Activated T-cell treated with anti-CD3 and anti-CD28 coated beads for 1 hour (primary cell): ENCODE measurements at regions not wholly inside any gene's neighbourhood (a gene's known extent, or its start where the extent isn't known, plus 50 kb on each side); places are given as distances from the start of the nearest gene placed in this dataset.
"Not testable (repeated sequence)": the region's sequence is repeated elsewhere in the genome, so short reads cannot be mapped to it uniquely, and the experiment has no call there.

Experiments
- DNase-seq: peaks from one replicate; pipeline ENCODE4 v3.0.0-alpha.2; 2020; ENCODE audit warnings: low read depth

GRCh38 chr3:105119801-105120340, 246.8 kb upstream of the ALCAM start:
- no peak for DNase-seq

- DNase-seq: no peak
These were observed 235.8 kb upstream of the ALCAM start for GRCh38 chr3:105130911-105131310.

DNA sequence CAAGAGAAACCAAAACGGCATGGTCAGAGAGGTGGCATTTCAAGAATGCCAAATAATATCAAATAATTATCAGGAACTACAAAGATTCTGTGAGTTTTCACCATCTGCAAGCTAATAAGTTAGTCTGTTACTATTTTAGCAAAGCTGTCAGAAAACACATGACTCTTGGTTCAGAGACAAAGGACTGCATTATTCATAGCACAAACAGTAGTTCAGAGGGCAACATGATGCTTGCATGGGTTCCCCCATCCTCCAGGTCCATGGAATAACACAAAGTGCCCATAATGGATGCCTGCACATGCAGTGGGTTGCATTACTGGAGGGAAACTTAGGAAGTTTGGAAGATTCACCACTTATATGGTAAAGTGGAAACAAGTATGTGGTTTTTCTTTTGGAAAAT, 228.8 kb upstream of the ALCAM start:
- no peak for DNase-seq

GRCh38 chr3:105139881-105140560, 226.7 kb upstream of the ALCAM start:
- no peak for DNase-seq

- DNase-seq: no peak
These were observed 225.8 kb upstream of the ALCAM start for GRCh38 chr3:105140899-105141367.

DNA sequence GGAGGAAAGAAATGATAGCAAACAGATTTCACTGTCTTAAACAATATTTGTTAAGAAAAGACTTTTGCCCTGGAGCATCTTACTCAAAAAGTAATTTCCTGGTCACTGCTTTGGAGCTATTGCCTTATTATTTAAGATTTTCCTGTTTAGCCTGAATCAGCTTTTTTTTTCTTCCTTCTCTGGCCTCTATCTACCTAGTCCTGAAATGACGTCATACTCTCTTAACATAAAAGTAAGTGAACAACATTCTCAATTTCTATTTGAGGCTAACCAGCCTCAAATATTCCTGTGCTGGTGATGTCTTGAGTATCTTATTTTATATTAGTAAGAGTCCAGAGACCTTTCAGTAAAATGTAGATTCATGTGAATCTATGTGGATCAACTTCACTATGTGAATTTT, 221.9 kb upstream of the ALCAM start:
- no peak for DNase-seq

DNA sequence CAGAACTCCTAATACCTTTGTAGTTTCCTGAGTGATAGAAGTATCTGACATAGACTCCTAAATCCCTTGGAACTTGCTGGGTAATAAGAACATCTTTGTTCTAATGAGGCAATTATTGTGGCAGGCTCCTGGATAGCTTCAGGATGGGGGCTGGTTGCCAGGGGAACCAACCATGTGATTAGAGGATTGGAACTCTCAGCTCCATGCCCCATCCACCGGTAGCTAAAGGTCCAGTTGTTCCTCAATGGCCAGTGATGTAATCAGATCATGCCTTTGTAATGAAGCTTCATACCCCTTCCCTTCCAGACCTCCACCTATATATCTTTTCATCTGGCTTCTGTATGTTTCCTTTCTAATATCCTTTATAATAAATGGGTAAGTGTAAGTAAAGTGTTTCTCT, 221.2 kb upstream of the ALCAM start:
- no peak for DNase-seq

DNA sequence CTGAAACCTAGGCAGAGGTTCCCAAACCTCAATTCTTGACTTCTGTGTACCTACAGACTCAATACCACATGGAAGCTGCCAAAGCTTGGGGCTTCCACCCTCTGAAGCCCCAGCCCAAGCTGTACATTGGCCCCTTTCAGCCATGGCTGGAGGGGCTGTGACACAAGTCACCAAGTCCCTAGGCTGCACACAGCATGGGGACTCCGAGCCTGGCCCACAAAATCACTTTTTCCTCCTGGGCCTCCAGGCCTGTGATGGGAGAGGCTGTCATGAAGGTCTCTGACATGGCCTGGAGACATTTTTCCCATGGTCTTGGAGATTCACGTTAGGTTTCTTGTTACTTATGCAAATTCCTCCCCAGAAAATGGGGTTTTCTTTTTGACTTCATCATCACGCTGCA, 217.5 kb upstream of the ALCAM start:
- not testable (repeated sequence) for DNase-seq

DNA sequence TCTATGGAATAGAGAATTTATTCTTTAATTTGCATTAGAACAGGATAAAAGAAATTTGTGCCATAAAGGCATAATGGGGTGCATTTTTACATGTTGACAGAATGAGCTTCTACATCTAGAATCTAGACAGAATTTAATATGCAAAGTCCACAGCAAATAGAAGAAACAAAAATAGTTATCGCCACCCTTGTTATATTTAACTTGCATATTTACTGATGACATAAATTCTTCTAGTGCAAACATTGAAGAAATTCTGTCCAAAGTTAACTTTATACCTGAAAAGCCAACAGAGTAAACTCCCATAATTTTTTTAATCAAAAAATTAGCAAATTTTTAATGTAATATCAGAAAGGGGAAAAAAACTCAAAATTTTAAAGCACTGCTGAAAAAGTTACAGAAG, 213.7 kb upstream of the ALCAM start:
- DNase-seq: no peak

GRCh38 chr3:105154692-105155091, 212.0 kb upstream of the ALCAM start:
- DNase-seq: no peak

DNA sequence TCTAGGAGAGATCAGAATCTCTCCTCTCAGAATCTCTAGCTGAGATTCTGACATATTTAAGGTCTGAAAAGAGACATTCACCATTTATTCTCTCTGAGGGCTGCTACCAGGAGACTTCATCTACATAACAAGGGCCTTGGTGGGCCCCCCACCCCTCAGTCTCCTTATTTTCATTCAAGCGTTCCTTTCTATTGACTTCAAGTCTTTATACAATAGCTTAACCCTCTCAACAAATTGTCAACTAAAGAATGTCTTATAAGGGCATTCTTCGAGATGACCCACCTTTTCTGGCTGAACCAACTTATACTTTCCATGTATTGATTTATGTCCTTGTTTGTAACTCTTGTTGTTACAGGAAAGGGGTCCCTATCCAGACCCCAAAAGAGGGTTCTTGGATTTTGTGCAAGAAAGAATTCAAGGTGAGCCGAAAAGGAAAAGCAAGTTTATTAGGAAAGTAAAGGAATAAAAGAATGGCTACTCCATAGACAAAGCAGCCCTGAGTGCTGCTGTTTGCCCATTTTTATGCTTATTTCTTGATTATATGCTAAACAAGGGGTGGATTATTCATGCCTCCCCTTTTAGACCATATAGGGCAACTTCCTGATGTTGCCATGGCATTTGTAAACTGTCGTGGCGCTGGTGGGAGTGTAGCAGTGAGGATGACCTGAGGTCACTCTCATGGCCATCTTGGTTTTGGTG, 209.5 kb upstream of the ALCAM start:
- DNase-seq: no peak

DNA sequence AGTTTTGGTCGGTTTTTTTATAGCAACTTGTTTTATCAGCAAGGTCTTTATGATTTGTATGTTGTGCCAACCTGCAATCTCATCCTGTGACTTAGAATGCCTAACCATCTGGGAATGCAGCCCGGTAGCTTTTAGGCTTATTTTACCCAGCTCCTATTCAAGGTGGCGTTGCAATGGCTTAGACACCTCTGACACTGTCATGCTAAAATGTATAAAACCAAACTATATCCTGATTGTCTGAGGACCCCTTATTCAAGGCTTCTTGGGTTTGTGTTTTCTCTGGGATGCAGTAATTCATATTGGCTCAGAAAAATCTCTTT, 209.0 kb upstream of the ALCAM start:
- no peak for DNase-seq

- no peak for DNase-seq
These were observed 208.4 kb upstream of the ALCAM start for GRCh38 chr3:105158286-105158685.

DNA sequence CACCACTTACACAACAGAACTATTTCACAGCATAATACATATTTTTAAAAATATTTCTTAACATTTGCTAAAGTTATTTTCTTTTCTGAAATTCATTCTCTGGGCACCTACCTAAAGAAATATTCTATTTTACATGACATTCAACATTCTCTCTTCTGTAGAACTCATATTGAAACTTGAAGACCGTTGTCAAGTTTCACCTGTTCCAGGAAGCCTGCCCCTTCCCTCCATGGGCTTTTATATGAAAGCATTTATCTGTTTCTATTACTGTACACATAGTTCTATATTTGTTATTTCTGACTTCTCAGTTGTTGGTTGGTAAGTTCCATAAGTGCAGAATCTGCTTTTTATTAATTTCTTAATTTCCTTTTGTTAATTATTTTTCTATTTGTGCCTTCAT, 204.3 kb upstream of the ALCAM start:
- no peak for DNase-seq

DNA sequence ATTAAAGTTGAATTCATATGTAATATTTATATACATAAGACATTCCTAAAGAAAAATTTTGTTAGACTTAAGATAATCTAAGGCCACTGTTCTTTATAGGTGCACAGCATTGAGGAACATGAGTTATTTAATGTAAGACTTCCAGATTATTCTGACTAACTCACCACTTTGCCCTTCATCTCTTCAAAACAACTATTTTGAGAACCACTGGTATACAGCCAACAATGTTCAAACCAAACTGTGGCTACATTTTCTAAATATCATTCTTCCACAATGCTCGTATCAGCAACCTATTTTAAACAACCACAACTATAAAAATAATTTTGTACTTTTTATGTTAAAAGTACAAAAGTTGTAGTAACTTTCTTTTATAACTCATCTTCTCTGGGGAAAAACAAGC, 199.8 kb upstream of the ALCAM start:
- DNase-seq: no peak

- no peak for DNase-seq
These were observed 196.3 kb upstream of the ALCAM start for GRCh38 chr3:105170423-105170822.

GRCh38 chr3:105174017-105174615, 192.6 kb upstream of the ALCAM start:
- DNase-seq: no peak

DNA sequence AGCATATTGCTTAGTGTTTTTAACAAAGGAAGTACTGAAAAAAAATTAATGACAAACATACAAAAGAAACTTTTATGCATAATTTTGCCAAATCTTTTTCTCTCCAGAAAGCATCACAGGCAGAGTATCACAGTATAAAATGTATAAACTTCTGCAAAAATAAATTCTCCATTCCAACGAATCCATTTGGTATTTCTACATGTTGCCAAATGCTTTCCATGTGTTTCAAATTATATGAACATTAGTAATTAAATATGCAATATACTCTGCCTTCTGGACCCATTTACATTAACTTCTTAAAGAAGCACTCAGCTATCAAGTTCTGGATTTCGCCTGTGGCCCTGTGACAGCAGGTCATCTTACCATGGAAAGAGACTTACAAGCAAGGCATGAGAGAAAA, 189.1 kb upstream of the ALCAM start:
- DNase-seq: no peak

DNA sequence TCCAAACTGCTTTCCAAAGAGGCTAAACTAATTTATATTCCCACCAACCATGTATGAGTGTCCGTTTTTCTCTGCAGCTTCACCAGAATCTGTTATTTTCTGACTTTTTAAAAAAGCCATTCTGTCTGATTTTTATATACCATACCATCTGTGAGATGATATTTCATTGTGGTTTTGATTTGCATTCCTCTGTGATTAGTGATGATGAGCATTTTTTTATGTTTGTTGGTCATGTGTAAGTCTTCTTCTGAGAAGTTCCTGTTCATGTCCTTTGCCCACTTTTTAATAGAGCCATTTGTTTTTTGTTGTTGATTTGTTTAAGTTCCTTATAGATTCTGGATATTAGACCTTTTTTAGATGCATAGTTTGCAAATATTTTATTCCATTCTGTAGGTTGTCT, 179.4 kb upstream of the ALCAM start:
- DNase-seq: no peak

DNA sequence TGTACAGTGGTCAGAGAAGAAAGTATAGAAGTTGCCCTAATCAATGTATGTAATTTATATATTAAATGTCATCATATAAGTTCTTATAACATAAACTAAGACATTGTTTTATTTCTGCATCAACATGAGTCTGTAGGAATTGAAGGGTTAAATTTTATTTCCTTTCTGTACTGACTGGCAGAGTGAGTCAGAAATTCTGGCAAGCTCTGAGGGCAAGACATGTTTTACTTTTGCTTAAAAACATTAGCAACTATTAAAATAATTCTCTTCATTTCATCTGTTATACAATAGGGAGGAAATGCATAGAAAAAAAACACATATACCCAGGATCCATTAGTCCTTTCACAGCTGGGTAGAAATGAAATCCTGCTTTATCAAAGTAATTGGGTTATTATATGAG, 171.4 kb upstream of the ALCAM start:
- DNase-seq: no peak

GRCh38 chr3:105197863-105198262, 168.8 kb upstream of the ALCAM start:
- DNase-seq: no peak

DNA sequence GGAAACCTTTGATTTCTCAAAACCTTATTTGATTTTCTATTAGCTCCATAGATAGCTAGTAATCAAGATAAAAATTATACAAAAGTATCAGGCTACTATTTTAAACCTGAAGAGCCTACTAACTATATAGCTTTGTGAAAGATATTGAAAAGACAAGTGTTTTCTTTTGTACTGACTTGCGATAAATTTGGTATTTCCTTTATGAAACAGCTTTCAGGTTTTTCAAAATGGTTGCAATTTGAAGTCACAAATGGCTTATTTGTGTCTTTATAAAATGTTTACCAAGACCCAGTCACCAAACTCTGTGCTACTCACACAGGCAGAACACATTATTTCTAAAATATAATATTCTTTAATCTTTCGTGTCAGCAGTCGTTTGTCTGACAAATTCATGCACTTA, 167.5 kb upstream of the ALCAM start:
- DNase-seq: no peak

DNA sequence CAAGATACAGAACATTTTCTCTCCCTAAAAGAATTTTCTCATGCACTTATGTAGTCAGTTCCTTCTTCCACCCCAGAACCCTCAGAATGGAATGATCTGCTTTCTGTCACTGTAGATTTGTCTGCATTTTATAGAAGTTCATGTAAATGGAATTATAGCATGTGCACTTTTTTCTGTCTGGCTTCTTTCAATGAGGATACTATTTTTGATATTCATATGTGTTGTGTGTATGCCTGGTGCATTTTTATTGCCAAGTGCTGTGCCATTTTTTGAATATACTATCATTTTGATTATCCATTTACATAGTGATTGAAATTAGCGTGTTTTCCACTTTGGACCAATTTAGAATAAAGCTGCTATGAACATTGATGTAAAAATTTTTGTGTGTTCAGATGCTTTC, 156.6 kb upstream of the ALCAM start:
- DNase-seq: no peak
